AG04449 (cell line): ENCODE measurements at regions not wholly inside any gene's neighbourhood (a gene's known extent, or its start where the extent isn't known, plus 50 kb on each side); places are given as distances from the start of the nearest gene placed in this dataset.

Source experiments
- CTCF ChIA-PET: fragments of 350-600 bp; formaldehyde crosslinking; extraction: SDS; loops from one replicate; lab custom pipeline; 2021; ENCODE audit warnings: antibody characterized with exemption; lab: Yijun Ruan, JAX
- POLR2A ChIA-PET: fragments of 400-600, 350-600 bp; formaldehyde crosslinking; extraction: SDS; loops from one replicate; lab custom pipeline; 2020; ENCODE audit warnings: antibody characterized with exemption, inconsistent platforms; lab: Yijun Ruan, JAX
- DNase-seq: peaks from one replicate; pipeline ENCODE4 v3.0.0-alpha.2; 2010; ENCODE audit warnings: low read depth, low spot score
- H3K4me3 ChIP-seq: 2 replicates; pipeline ENCODE4 v1.5.1; 2011; ENCODE audit warnings: low read depth, mild to moderate bottlenecking, control low read depth, low read length
- CTCF ChIP-seq: IDR thresholded peaks from one replicate; pipeline ENCODE4 v1.5.1; 2011; ENCODE audit warnings: mild to moderate bottlenecking, moderate library complexity, low read length, control low read depth, inconsistent platforms; ENCODE audit not compliant: insufficient read depth; ENCODE audit errors: missing control alignments

GRCh38 chr2:167855211-167855610 is 392.2 kb downstream of the STK39 start:
- POLR2A ChIA-PET = no interaction called here
- no peak for DNase-seq
- H3K4me3 ChIP-seq = no peak overlapping the region
- no peak for TF ChIP-seq CTCF
- CTCF ChIA-PET = no interaction called here

GRCh38 chr2:167853717-167854116 is 393.7 kb downstream of the STK39 start:
- TF ChIP-seq CTCF = no peak
- H3K4me3 ChIP-seq = no peak overlapping the region
- POLR2A ChIA-PET = no interaction called here
- no peak for DNase-seq
- CTCF ChIA-PET = no interaction called here

GRCh38 chr2:167851876-167852275 is 395.5 kb downstream of the STK39 start:
- ChIA-PET POLR2A (no interaction called here), CTCF (no interaction called here)
- TF ChIP-seq CTCF = no peak
- no peak for DNase-seq
- no peak overlapping the region for H3K4me3 ChIP-seq

GRCh38 chr2:167851323-167851860 is 396.0 kb downstream of the STK39 start:
- no peak for DNase-seq
- H3K4me3 ChIP-seq = no peak overlapping the region
- ChIA-PET CTCF (no interaction called here), POLR2A (no interaction called here)
- TF ChIP-seq CTCF = no peak

GRCh38 chr2:167844714-167845530 is 402.5 kb downstream of the STK39 start:
- no peak for TF ChIP-seq CTCF
- CTCF ChIA-PET = no interaction called here
- POLR2A ChIA-PET = no interaction called here
- no peak overlapping the region for H3K4me3 ChIP-seq
- DNase-seq = no peak

GRCh38 chr2:167843657-167844056 is 403.7 kb downstream of the STK39 start:
- H3K4me3 ChIP-seq = no peak overlapping the region
- ChIA-PET POLR2A (no interaction called here), CTCF (no interaction called here)
- TF ChIP-seq CTCF = no peak
- no peak for DNase-seq
